GM12878 (cell line): ENCODE measurements at regions not wholly inside any gene's neighbourhood (a gene's known extent, or its start where the extent isn't known, plus 50 kb on each side); places are given as distances from the start of the nearest gene placed in this dataset.

Experiments
- ATAC-seq: fragments of 200-7000 bp; cut with Tn5 transposase; 3 replicates; pipeline ENCODE4 v1.9.1; 2020; ENCODE audit warnings: mild to moderate bottlenecking, moderate library complexity
- BruUV-seq: library from RNA; stranded (reverse); fragments of 400-500 nt; replicated peaks from 2 replicates; lab custom pipeline; 2021; lab: Mats Ljungman, UMichigan
- CTCF ChIA-PET: fragments of 300-600 bp; sonication (Branson Sonifier 250); formaldehyde crosslinking; extraction: SDS; loops from one replicate; lab custom pipeline; 2021; ENCODE audit warnings: inconsistent platforms; lab: Yijun Ruan, JAX
- POLR2A ChIA-PET: fragments of 350-600 bp; formaldehyde crosslinking; extraction: SDS; loops from one replicate; lab custom pipeline; 2021; ENCODE audit warnings: inconsistent platforms; lab: Charles Lee
- RAD21 ChIA-PET: fragments of 300-600 bp; sonication (Branson Sonifier 250); formaldehyde crosslinking; loops from one replicate; lab custom pipeline; 2023; ENCODE audit warnings: antibody characterized with exemption; ENCODE audit not compliant: unreplicated experiment; lab: Charles Lee
- SMC1A ChIA-PET: fragments of 300-600 bp; sonication (Branson Sonifier 250); formaldehyde crosslinking; loops from one replicate; lab custom pipeline; 2023; ENCODE audit not compliant: unreplicated experiment, uncharacterized antibody; lab: Charles Lee
- DNase-seq: peaks from one replicate; pipeline ENCODE4 v3.0.0-alpha.2; 2011; ENCODE audit warnings: low read depth, low spot score
- FAIRE-seq: peaks from 3 replicates; lab custom pipeline; 2011; peaks lifted over from hg19 to GRCh38; lab: Jason Lieb, UNC
- H2AFZ ChIP-seq: 2 replicates; pipeline ENCODE4 v1.6.0; 2011; ENCODE audit warnings: low read depth, low read length, control low read depth; ENCODE audit not compliant: control insufficient read depth
- H3K27ac ChIP-seq: 2 replicates; pipeline ENCODE4 v1.5.1; 2011; ENCODE audit warnings: control low read depth; ENCODE audit not compliant: control insufficient read depth, insufficient read depth
- H3K27me3 ChIP-seq, 2 experiments: replicated peaks in 1 of 2; 2 replicates each; pipeline versions ENCODE4 v1.6.0 to v1.6.1; 2011; ENCODE audit warnings: low read length in 1 of 2; ENCODE audit not compliant: control insufficient read depth in 2 of 2, insufficient read depth in 2 of 2
- H3K36me3 ChIP-seq, 2 experiments: 2 replicates each; pipeline ENCODE4 v1.5.1; 2011; ENCODE audit warnings: low read length in 1 of 2; ENCODE audit not compliant: control insufficient read depth in 2 of 2, insufficient read depth in 2 of 2
- H3K4me1 ChIP-seq: 2 replicates; pipeline ENCODE4 v1.6.1; 2011; ENCODE audit warnings: mild to moderate bottlenecking, low read length, moderate library complexity, mixed read lengths; ENCODE audit not compliant: control insufficient read depth, insufficient read depth
- H3K4me2 ChIP-seq: 2 replicates; pipeline ENCODE4 v1.6.0; 2011; ENCODE audit warnings: control low read depth; ENCODE audit not compliant: control insufficient read depth, insufficient read depth
- H3K4me3 ChIP-seq: fragments of 200-600 bp; sonication (generic); 2 replicates; pipeline ENCODE4 v1.5.1; 2016
- H3K79me2 ChIP-seq: 2 replicates; pipeline ENCODE4 v1.6.0; 2011; ENCODE audit warnings: low read length; ENCODE audit not compliant: control insufficient read depth, insufficient read depth
- H3K9ac ChIP-seq: 2 replicates; pipeline ENCODE4 v1.8.0; 2011; ENCODE audit warnings: low read length, control low read depth, mixed read lengths; ENCODE audit not compliant: control insufficient read depth, insufficient read depth
- H3K9me3 ChIP-seq: replicated peaks from 3 replicates; pipeline ENCODE4 v1.5.1; 2011; ENCODE audit warnings: mild to moderate bottlenecking, low read length; ENCODE audit not compliant: control insufficient read depth, insufficient read depth
- H4K20me1 ChIP-seq: 2 replicates; pipeline ENCODE4 v1.6.0; 2011; ENCODE audit not compliant: control insufficient read depth, insufficient read depth
- CHD2 ChIP-seq: IDR thresholded peaks from 2 replicates; pipeline ENCODE4 v1.6.1; 2011; ENCODE audit warnings: low read depth, low read length, improper control_type of control experiment, borderline replicate concordance
- HCFC1 ChIP-seq: fragments of 150-350 bp; IDR thresholded peaks from 2 replicates; pipeline ENCODE4 v1.6.1; 2014; ENCODE audit warnings: low read length
- IKZF2 ChIP-seq, 2 experiments: fragments of 450-650 bp; IDR thresholded peaks; 2 replicates each; pipeline ENCODE4 v1.6.1; 2017; ENCODE audit warnings: mild to moderate bottlenecking in 2 of 2, moderate library complexity in 2 of 2
- NBN ChIP-seq: fragments of 450-650 bp; IDR thresholded peaks from 2 replicates; pipeline ENCODE4 v1.6.1; 2016
- PAX5 ChIP-seq: IDR thresholded peaks from 2 replicates; pipeline ENCODE4 v1.6.1; 2011; ENCODE audit warnings: low read depth, low read length, borderline replicate concordance
- PAX8 ChIP-seq: fragments of 450-650 bp; IDR thresholded peaks from 2 replicates; pipeline ENCODE4 v1.6.1; 2017; ENCODE audit warnings: mild to moderate bottlenecking, moderate library complexity
- SP1 ChIP-seq: IDR thresholded peaks from one replicate; pipeline ENCODE4 v1.6.1; 2011; ENCODE audit warnings: low read depth, low read length
- TAF1 ChIP-seq: IDR thresholded peaks from 2 replicates; pipeline ENCODE4 v1.6.1; 2011; ENCODE audit warnings: mild to moderate bottlenecking, low read depth, low read length, borderline replicate concordance
- WGBS: methylation state at CpG from one replicate; pipeline ENCODE4 v1.1.6; 2016; ENCODE audit warnings: low lambda C conversion rate; ENCODE audit not compliant: insufficient replicate concordance, insufficient coverage; ENCODE audit errors: missing lambda C conversion rate; 5-methylcytosine and 5-hydroxymethylcytosine counted together
- in situ Hi-C: fragments of 300-500 bp; cut with MboI; formaldehyde crosslinking; loops from 9 replicates; pipeline ENCODE4 v1.14.3; 2018; ENCODE audit warnings: mixed read lengths
- intact Hi-C: fragments of 100-400 bp; cut with micrococcal nuclease; formaldehyde crosslinking; loops from one replicate; pipeline ENCODE4 v1.14.2; 2022; ENCODE audit not compliant: unreplicated experiment
- TF ChIP-seq, protein P1 (sequence below): IDR thresholded peaks from 2 replicates; pipeline ENCODE4 v1.6.1; 2011; ENCODE audit warnings: borderline replicate concordance, low read depth, mild to moderate bottlenecking, moderate library complexity, low read length; ENCODE audit not compliant: insufficient read depth, poor library complexity, severe bottlenecking
- TF ChIP-seq, protein P2 (sequence below): fragments of 450-650 bp; IDR thresholded peaks from 2 replicates; pipeline ENCODE4 v1.6.1; 2018; ENCODE audit warnings: mild to moderate bottlenecking, low read depth, moderate library complexity; ENCODE audit not compliant: partially characterized antibody
- TF ChIP-seq, protein P3 (sequence below): IDR thresholded peaks from 2 replicates; pipeline ENCODE4 v1.6.1; 2012; ENCODE audit warnings: low read depth, low read length, improper control_type of control experiment

DNA sequence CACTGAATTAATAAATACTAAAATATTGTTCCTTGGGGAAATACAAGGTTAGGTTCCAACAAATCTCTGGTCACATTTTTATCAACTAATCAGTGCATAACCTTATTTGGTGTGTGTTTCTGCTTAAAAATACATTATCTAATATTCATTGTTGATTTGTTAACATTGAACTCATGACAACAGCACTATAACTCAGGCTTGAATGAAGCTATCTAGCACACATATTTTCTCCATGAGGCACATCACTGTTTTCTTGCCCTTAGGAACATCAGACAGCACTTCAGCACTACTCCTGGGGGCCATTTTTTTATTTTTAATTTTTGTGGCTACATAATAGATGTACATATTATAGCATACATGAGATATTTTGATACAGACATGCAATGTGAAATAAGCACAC is 277.2 kb upstream of the NT5E start:
- BruUV-seq = no TSS peak
- H2AFZ ChIP-seq = no peak overlapping the region
- FAIRE-seq (no peak), ATAC-seq (no peak), DNase-seq (no peak)
- POLR2A ChIA-PET = no interaction called here
- H3K4me3 ChIP-seq = no peak overlapping the region
- CTCF ChIA-PET = no interaction called here
- H3K27ac ChIP-seq = no peak overlapping the region
- SMC1A ChIA-PET = no interaction called here
- H3K9ac ChIP-seq = no peak overlapping the region
- no peaks in the 10 kb centered on the region for H3K79me2 ChIP-seq
- no peak for TF ChIP-seq PAX5
- TF ChIP-seq CHD2 = no peak
- TF ChIP-seq IKZF2 (IDR thresholded peaks at IDR 0.05) = no peak
- no peak for TF ChIP-seq SP1
- TF ChIP-seq, protein P1, sequence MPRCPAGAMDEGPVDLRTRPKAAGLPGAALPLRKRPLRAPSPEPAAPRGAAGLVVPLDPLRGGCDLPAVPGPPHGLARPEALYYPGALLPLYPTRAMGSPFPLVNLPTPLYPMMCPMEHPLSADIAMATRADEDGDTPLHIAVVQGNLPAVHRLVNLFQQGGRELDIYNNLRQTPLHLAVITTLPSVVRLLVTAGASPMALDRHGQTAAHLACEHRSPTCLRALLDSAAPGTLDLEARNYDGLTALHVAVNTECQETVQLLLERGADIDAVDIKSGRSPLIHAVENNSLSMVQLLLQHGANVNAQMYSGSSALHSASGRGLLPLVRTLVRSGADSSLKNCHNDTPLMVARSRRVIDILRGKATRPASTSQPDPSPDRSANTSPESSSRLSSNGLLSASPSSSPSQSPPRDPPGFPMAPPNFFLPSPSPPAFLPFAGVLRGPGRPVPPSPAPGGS = no peak
- no peak for TF ChIP-seq NBN
- intact Hi-C loops = no loop called here
- RAD21 ChIA-PET = no interaction called here
- H3K27me3 ChIP-seq = no peaks in the 10 kb centered on the region
- no peaks in the 10 kb centered on the region for H3K9me3 ChIP-seq
- no peaks in the 10 kb centered on the region for H3K36me3 ChIP-seq
- no peak overlapping the region for H3K4me2 ChIP-seq
- no peaks in the 10 kb centered on the region for H4K20me1 ChIP-seq
- no peaks in the 10 kb centered on the region for H3K4me1 ChIP-seq
- in situ Hi-C loops = no loop called here

DNA sequence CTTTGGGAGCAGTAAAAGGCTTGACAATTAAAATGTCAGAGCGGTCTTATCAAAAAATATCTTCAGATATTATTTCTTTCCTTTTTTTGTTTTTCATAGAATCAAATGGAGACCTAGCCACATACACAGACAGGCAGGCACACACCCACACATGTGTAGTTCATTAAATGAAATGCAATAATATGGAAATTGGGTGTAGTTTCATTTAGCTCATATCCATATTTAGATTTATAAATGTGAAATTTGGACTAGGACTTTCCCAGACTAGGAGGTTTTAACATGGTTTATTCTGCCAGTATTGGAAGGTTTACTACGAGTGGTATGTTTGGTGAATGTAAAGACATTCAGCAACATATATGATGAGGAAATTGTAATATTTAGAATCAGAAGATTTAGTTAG is 277.7 kb upstream of the NT5E start:
- DNase-seq (no peak), ATAC-seq (no peak), FAIRE-seq (no peak)
- WGBS = 20% methylated on average over 2 of the region's 2 CpGs
- no peak overlapping the region for H3K4me3 ChIP-seq
- ChIA-PET CTCF (no interaction called here), SMC1A (no interaction called here), POLR2A (no interaction called here), RAD21 (no interaction called here)
- in situ Hi-C loops = no loop called here
- H3K36me3 ChIP-seq = no peaks in the 10 kb centered on the region
- no peak overlapping the region for H3K4me2 ChIP-seq
- no peak overlapping the region for H2AFZ ChIP-seq
- H3K27ac ChIP-seq = no peak overlapping the region
- no TSS peak for BruUV-seq
- H3K79me2 ChIP-seq = no peaks in the 10 kb centered on the region
- no peak overlapping the region for H3K9ac ChIP-seq
- H3K27me3 ChIP-seq = no peaks in the 10 kb centered on the region
- no peaks in the 10 kb centered on the region for H3K4me1 ChIP-seq
- intact Hi-C loops = no loop called here
- H3K9me3 ChIP-seq = no peaks in the 10 kb centered on the region
- H4K20me1 ChIP-seq = no peaks in the 10 kb centered on the region
- TF ChIP-seq HCFC1 (no peak), TAF1 (no peak), PAX8 (no peak)
- TF ChIP-seq, protein P2, sequence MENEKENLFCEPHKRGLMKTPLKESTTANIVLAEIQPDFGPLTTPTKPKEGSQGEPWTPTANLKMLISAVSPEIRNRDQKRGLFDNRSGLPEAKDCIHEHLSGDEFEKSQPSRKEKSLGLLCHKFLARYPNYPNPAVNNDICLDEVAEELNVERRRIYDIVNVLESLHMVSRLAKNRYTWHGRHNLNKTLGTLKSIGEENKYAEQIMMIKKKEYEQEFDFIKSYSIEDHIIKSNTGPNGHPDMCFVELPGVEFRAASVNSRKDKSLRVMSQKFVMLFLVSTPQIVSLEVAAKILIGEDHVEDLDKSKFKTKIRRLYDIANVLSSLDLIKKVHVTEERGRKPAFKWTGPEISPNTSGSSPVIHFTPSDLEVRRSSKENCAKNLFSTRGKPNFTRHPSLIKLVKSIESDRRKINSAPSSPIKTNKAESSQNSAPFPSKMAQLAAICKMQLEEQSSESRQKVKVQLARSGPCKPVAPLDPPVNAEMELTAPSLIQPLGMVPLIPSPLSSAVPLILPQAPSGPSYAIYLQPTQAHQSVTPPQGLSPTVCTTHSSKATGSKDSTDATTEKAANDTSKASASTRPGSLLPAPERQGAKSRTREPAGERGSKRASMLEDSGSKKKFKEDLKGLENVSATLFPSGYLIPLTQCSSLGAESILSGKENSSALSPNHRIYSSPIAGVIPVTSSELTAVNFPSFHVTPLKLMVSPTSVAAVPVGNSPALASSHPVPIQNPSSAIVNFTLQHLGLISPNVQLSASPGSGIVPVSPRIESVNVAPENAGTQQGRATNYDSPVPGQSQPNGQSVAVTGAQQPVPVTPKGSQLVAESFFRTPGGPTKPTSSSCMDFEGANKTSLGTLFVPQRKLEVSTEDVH = no peak
- TF ChIP-seq, protein P3, sequence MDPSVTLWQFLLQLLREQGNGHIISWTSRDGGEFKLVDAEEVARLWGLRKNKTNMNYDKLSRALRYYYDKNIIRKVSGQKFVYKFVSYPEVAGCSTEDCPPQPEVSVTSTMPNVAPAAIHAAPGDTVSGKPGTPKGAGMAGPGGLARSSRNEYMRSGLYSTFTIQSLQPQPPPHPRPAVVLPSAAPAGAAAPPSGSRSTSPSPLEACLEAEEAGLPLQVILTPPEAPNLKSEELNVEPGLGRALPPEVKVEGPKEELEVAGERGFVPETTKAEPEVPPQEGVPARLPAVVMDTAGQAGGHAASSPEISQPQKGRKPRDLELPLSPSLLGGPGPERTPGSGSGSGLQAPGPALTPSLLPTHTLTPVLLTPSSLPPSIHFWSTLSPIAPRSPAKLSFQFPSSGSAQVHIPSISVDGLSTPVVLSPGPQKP = no peak
